IPS-18a (cell line): ENCODE measurements at regions not wholly inside any gene's neighbourhood (a gene's known extent, or its start where the extent isn't known, plus 50 kb on each side); places are given as distances from the start of the nearest gene placed in this dataset.
"Not testable (repeated sequence)": the region's sequence is repeated elsewhere in the genome, so short reads cannot be mapped to it uniquely, and the experiment has no call there.

Experiments used
- H3K27ac ChIP-seq: one replicate; pipeline ENCODE4 v1.5.1; 2013; ENCODE audit warnings: low read length
- H3K27me3 ChIP-seq: one replicate; pipeline ENCODE4 v1.6.1; 2013; ENCODE audit warnings: mild to moderate bottlenecking, low read length; ENCODE audit not compliant: control insufficient read depth, insufficient read depth
- H3K36me3 ChIP-seq: one replicate; pipeline ENCODE4 v1.6.1; 2013; ENCODE audit warnings: low read depth, low read length; ENCODE audit not compliant: control insufficient read depth
- H3K4me1 ChIP-seq: one replicate; pipeline ENCODE4 v1.6.1; 2013; ENCODE audit warnings: low read depth, low read length; ENCODE audit not compliant: control insufficient read depth
- H3K4me3 ChIP-seq: one replicate; pipeline ENCODE4 v1.5.1; 2013; ENCODE audit warnings: low read length
- H3K9ac ChIP-seq: one replicate; pipeline ENCODE4 v1.6.1; 2013; ENCODE audit warnings: mild to moderate bottlenecking, low read length, moderate library complexity
- H3K9me3 ChIP-seq: one replicate; pipeline ENCODE4 v1.6.1; 2013; ENCODE audit warnings: low read depth, low read length; ENCODE audit not compliant: control insufficient read depth

DNA sequence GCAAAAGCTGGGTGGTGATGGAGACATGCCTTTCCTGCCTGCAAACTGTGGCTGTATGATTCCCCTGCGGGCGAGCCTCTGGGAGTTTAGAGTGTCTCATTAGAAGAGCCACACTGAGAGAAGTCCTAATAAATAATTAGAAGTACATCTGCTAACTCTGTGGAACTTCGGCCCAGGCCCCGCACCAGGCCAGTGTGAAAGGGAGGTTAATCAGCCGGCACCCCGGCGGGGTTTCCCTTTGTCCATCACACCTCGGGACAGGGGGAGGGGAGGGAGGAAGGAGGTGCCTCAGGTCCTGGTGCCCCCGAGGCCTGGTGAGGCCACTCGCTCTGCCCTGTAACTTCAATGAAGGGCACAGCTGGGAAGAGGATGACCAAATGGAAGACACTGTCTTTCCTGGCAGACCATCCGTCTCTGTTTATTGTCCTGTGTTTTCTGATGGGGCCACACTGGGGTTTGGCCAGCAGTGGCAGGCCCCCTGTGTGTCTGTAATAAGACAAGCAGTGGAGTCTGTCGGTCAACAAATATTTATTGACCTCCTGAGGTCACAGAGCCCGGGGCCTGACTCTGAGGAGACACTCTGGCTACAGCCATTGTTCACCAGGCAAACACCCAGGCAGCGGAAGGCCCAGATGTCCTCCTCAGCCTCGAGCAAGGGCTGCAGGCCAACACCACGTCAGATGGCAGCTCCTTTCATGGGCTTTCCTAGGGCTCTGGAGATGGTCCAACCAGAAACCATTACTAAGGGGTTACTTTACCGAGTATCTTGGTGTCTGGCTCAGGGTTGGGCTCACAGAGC, 267.5 kb upstream of the RAB4A start:
- Histone ChIP-seq H3K27ac (no peak overlapping the region), H3K4me3 (no peak overlapping the region), H3K9me3 (no peaks in the 10 kb centered on the region), H3K36me3 (no peaks in the 10 kb centered on the region), H3K27me3 (no peaks in the 10 kb centered on the region), H3K4me1 (peaks cover 4% of the 10 kb centered on the region), H3K9ac (no peak overlapping the region)

DNA sequence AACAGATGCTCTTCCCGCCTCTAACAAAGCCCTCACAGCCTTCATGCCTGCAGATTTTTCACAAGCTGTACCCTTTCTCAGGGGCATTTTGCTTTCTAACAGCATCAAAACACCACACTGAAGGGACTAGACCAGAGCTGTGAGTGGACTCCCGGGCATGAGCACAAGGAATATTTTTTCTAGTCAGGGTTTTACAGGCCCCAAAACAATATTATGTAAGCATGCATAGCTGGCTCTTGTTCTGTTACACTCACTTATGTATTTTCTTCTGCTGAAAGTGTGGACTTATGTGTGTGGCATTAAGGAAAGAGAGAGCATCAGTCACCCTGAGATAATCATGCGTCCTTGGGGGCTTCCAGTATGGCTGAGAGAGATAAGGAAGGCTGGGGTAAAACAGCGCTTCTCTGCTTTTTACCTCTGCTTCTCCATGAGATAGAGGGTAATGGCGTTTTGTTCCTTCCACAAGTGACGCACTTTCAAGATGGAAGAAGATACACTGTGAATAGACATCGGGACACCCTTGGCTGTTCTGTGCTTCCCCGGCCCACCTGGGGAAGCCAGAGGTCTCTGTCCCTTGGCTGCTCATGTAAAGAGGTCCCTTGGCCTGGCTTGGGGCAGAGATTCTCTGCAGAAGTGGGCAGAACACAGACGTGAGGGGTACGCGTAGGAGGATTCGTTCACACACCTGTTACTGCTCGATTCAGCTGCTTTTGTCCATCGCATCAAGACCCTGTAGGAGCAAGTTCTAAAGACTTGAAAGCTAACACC, 266.7 kb upstream of the RAB4A start:
- Histone ChIP-seq H3K4me3 (no peak overlapping the region), H3K27me3 (no peaks in the 10 kb centered on the region), H3K27ac (no peak overlapping the region), H3K9me3 (no peaks in the 10 kb centered on the region), H3K9ac (no peak overlapping the region), H3K4me1 (peaks cover 4% of the 10 kb centered on the region), H3K36me3 (no peaks in the 10 kb centered on the region)

DNA sequence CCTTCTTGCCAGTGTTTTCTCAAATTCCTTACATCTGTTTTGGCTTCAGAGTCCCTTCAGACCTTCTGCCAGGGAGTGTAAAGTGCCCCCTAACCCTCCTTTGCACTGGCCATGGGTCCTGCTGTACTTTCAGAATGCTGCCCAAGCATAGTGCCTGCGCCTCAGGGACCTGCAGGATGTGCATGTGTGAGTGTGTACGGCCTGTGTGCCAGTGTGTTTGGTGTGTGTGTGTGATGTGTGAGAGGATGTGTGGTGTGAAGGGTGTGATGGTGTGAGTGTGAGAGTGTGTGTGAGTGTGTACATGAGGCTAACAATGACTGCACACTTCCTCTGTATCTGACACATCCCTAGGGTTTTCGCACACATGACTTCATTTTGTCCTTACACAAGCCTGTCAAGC, 265.8 kb upstream of the RAB4A start:
- Histone ChIP-seq H3K4me3 (no peak overlapping the region), H3K36me3 (no peaks in the 10 kb centered on the region), H3K4me1 (peaks cover 4% of the 10 kb centered on the region), H3K9me3 (no peaks in the 10 kb centered on the region), H3K9ac (no peak overlapping the region), H3K27ac (no peak overlapping the region), H3K27me3 (no peaks in the 10 kb centered on the region)

DNA sequence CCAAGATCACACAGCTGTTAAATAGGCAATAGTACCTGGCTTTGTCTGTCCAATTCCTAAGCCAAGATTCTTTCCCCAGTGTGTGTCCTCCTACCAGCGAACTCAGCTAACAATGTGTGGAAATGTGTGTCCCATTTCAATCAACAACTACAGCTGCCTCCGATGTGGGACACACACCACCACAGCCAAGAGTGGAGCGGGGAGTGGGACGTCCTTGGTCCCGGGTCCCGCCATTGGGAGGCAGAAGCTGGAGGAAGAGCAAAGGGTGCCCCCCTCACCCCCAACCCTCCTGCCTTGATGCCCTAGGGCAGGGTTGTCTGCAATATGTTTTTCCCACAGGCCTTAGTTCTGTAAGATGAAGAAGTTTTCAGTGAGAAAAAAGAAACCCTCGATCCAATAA, 265.4 kb upstream of the RAB4A start:
- H3K9ac ChIP-seq = no peak overlapping the region
- H3K36me3 ChIP-seq = no peaks in the 10 kb centered on the region
- no peak overlapping the region for H3K4me3 ChIP-seq
- no peaks in the 10 kb centered on the region for H3K9me3 ChIP-seq
- H3K27me3 ChIP-seq = no peaks in the 10 kb centered on the region
- peaks cover 4% of the 10 kb centered on the region for H3K4me1 ChIP-seq
- H3K27ac ChIP-seq = no peak overlapping the region

DNA sequence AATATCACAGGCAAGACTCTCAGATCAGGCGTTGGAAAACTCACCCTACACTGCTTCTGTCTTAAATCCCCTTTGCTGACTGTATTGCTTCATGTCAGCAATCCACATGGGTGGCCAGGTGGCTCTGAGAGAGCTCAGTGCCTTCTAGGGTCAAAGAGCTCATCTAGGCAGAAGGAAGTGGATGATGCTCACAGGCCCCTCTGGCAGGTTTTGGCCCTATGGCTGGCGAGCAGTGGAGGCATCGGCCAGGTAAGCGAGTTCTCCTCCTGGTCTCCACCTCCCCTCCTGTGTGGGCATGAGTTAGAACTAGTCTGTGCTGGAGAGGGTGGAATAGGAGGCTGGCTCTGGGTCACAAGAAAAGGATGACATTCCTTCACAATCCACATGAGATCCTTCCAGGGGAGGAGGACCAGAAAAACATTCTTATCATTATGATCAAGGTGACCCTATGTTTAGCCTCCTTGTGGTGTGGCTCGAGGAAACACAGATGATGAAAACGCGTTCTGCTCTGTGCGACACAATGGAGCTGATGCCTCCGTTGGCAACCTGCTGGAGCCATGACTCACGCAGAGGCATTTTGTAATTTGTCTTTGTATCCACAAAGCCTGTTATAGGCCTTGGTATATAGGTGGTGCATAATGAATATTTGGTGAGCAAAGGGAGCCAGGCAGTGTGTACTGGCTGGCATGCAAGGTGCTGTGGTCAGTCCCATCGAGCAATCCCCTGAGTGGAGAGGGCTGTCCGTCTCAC, 264.6 kb upstream of the RAB4A start:
- Histone ChIP-seq H3K4me3 (no peak overlapping the region), H3K9me3 (no peaks in the 10 kb centered on the region), H3K36me3 (no peaks in the 10 kb centered on the region), H3K4me1 (peaks cover 4% of the 10 kb centered on the region), H3K27ac (no peak overlapping the region), H3K9ac (no peak overlapping the region), H3K27me3 (no peaks in the 10 kb centered on the region)

DNA sequence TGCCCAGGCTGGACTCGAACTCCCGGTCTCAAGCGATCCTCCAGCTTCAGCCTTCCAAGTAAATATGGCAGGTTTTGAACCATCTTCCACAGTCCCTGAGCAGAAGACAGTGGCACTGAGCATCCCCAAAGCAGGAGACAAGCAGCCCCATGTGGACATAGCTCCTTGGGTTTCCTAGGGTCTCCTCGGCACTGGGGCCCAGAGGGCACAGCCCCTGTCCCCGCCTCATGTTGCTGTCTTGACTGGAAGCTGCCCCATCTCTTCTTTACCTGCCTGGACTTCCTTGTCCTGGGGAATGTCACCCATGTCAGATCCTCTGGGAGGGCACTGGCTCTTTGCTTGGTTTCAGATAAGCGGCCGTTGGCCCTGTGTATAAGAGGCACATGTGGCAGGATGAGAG, 263.7 kb upstream of the RAB4A start:
- no peaks in the 10 kb centered on the region for H3K27me3 ChIP-seq
- no peak overlapping the region for H3K27ac ChIP-seq
- H3K9me3 ChIP-seq = no peaks in the 10 kb centered on the region
- H3K36me3 ChIP-seq = no peaks in the 10 kb centered on the region
- peaks cover 4% of the 10 kb centered on the region for H3K4me1 ChIP-seq
- no peak overlapping the region for H3K4me3 ChIP-seq
- no peak overlapping the region for H3K9ac ChIP-seq

DNA sequence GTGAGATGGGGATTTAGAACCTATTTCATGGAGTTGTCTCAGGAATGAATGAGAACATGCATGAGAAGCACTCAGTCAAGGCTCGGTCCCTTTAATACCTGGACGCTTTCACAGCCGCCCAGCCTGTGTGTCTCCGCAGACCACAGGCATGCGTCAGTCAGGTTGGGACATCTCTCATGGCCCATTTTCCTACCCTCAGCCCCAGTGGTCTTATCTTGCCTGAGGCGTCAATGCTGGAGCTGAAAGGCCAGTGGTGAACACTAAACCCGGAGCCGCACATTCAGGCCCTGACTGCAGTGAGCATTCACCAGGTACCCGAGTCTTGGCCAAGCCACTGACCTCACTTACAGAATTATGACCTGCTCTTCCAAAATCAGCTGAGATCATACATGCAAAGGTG, 263.2 kb upstream of the RAB4A start:
- no peak overlapping the region for H3K4me3 ChIP-seq
- no peak overlapping the region for H3K27ac ChIP-seq
- no peaks in the 10 kb centered on the region for H3K36me3 ChIP-seq
- H3K27me3 ChIP-seq = no peaks in the 10 kb centered on the region
- H3K9ac ChIP-seq = no peak overlapping the region
- H3K4me1 ChIP-seq = peaks cover 4% of the 10 kb centered on the region
- no peaks in the 10 kb centered on the region for H3K9me3 ChIP-seq

DNA sequence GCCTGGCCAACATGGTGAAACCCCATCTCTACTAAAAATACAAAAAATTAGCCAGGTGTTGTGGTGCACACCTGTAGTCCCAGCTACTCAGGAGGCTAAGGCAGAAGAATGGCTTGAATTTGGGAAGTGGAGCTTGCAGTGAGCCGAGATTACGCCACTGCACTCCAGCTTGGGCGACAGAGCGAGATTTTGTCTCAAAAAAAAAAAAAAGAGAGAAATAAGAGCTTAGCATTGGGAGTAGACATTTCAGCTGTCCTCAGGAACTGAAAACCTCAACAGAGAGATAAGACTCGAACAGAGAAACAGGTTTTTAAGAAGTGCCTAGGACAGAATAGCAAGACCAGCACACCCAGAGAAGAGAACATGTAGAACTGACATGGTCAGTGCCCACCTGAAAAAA, 262.6 kb upstream of the RAB4A start:
- H3K27me3 ChIP-seq, H3K4me3 ChIP-seq, H3K36me3 ChIP-seq: not testable (repeated sequence)

DNA sequence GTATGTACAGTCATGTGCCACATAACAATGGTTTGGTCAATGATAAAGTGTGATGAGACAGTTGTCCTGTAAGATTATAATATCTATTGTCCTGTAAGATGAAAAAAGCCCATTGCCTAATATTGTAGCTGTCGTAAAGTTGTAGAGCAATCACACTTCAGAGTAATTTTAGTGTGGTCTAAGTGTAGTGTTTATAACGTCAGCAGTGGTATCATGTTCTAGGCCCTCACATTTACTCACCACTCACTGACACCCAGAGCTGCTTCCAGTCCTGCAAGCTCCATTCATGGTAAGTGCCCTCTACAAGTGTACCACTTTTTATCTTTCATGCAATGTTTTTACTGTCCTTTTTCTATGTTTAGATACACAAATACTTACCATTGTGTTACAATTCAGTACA, 259.9 kb upstream of the RAB4A start:
- Histone ChIP-seq H3K27ac (no peak overlapping the region), H3K36me3 (no peaks in the 10 kb centered on the region), H3K4me3 (no peak overlapping the region), H3K4me1 (peaks cover 7% of the 10 kb centered on the region), H3K9me3 (no peaks in the 10 kb centered on the region), H3K9ac (no peak overlapping the region), H3K27me3 (no peaks in the 10 kb centered on the region)

More for the DNA sequence above, 262.6 kb upstream of the RAB4A start:
- H3K9me3 ChIP-seq, H3K9ac ChIP-seq, H3K4me1 ChIP-seq, H3K27ac ChIP-seq: not testable (repeated sequence)

DNA sequence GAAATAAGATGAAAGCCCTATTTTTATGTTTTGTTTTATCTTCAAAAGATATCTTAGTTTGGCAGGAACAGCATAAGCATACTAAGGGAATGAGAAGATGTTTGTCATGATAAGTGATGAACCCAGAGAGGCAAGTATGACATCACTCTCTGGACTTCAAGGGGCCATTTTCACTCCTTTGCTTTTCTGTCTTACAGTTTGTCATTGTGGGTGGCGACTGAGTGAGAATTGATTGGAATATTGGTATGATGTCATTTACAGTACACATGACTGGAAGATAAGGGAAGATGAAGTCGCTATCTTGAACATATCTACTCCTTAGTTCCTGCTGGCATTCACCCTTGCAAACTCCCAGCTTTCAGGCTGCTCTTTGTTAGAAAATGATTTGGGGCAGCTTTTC, 258.1 kb upstream of the RAB4A start:
- H3K36me3 ChIP-seq = no peaks in the 10 kb centered on the region
- H3K9ac ChIP-seq = no peak overlapping the region
- H3K9me3 ChIP-seq = no peaks in the 10 kb centered on the region
- peaks cover 7% of the 10 kb centered on the region for H3K4me1 ChIP-seq
- no peak overlapping the region for H3K4me3 ChIP-seq
- H3K27me3 ChIP-seq = no peaks in the 10 kb centered on the region
- no peak overlapping the region for H3K27ac ChIP-seq

DNA sequence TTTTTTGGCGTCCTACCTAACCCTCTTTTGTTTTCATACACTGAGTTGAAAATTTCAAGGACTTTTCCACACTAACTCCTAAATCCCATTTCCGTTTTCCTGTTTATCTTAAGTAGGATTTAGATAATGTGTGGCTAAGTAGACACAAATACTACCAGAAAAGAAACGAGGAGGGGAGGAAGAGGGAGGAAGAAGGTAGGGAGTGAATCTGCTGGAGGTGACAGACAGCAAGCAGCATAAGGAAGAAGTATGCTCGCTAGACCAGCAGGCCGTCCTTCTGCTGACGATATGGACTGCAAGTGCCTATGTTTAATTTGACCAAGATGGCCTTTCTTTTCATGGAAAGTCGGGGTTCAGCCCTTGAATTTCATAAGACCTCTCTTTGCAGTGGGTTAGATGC, 256.9 kb upstream of the RAB4A start:
- Histone ChIP-seq H3K9me3 (no peaks in the 10 kb centered on the region), H3K4me1 (peaks cover 7% of the 10 kb centered on the region), H3K27me3 (no peaks in the 10 kb centered on the region), H3K9ac (no peak overlapping the region), H3K36me3 (no peaks in the 10 kb centered on the region), H3K4me3 (no peak overlapping the region), H3K27ac (no peak overlapping the region)
